PC-3 (cell line): ENCODE measurements at regions not wholly inside any gene's neighbourhood (a gene's known extent, or its start where the extent isn't known, plus 50 kb on each side); places are given as distances from the start of the nearest gene placed in this dataset.

Experiments
- ATAC-seq: fragments of 200-7000 bp; cut with Tn5 transposase; 2 replicates; pipeline ENCODE4 v1.9.1; 2020; ENCODE audit warnings: mild to moderate bottlenecking, moderate library complexity
- BruUV-seq: library from RNA; stranded (reverse); fragments of 400-500 nt; replicated peaks from 2 replicates; lab custom pipeline; 2021; lab: Mats Ljungman, UMichigan
- CTCF ChIA-PET: fragments of 300-600 bp; sonication (Branson Sonifier 250); formaldehyde crosslinking; loops from one replicate; lab custom pipeline; 2022; ENCODE audit warnings: antibody characterized with exemption; lab: Charles Lee
- POLR2A ChIA-PET: fragments of 300-600 bp; sonication (Branson Sonifier 250); formaldehyde crosslinking; loops from one replicate; lab custom pipeline; 2022; ENCODE audit warnings: antibody characterized with exemption; ENCODE audit not compliant: unreplicated experiment; lab: Charles Lee
- DNase-seq: peaks from one replicate; pipeline ENCODE4 v3.0.0-alpha.2; 2015
- H2AFZ ChIP-seq: fragments of 300-600 bp; sonication (generic); 2 replicates; pipeline ENCODE4 v1.6.0; 2016; ENCODE audit warnings: antibody characterized with exemption, low read length
- H3F3A ChIP-seq: fragments of 300-600 bp; sonication (generic); one replicate; pipeline ENCODE4 v1.6.0; 2017; ENCODE audit warnings: antibody characterized with exemption, low read length, control low read depth, mild to moderate bottlenecking; ENCODE audit not compliant: unreplicated experiment
- H3K27ac ChIP-seq: fragments of 300-600 bp; sonication (generic); 2 replicates; pipeline ENCODE4 v1.5.1; 2016; ENCODE audit warnings: mild to moderate bottlenecking, low read length
- H3K27me3 ChIP-seq: fragments of 300-600 bp; sonication (generic); 2 replicates; pipeline ENCODE4 v1.6.1; 2016; ENCODE audit warnings: low read length, mixed read lengths
- H3K36me3 ChIP-seq: fragments of 300-600 bp; sonication (generic); 2 replicates; pipeline ENCODE4 v1.6.1; 2016; ENCODE audit warnings: low read depth, mixed run types, low read length, mixed read lengths
- H3K4me1 ChIP-seq: fragments of 300-600 bp; sonication (generic); 2 replicates; pipeline ENCODE4 v1.5.1; 2016; ENCODE audit warnings: low read length; ENCODE audit not compliant: insufficient read depth
- H3K4me2 ChIP-seq: fragments of 300-600 bp; sonication (generic); 2 replicates; pipeline ENCODE4 v1.6.0; 2016; ENCODE audit warnings: low read length
- H3K4me3 ChIP-seq: fragments of 300-600 bp; sonication (generic); 2 replicates; pipeline ENCODE4 v1.5.1; 2016; ENCODE audit warnings: mild to moderate bottlenecking, low read length, mixed read lengths
- H3K79me2 ChIP-seq: fragments of 300-600 bp; sonication (generic); 2 replicates; pipeline ENCODE4 v1.6.1; 2017; ENCODE audit warnings: low read length, mixed read lengths
- H3K9ac ChIP-seq: fragments of 300-600 bp; sonication (generic); 2 replicates; pipeline ENCODE4 v1.6.0; 2016; ENCODE audit warnings: mild to moderate bottlenecking, low read length
- H3K9me2 ChIP-seq: fragments of 300-600 bp; sonication (generic); replicated peaks from 2 replicates; pipeline ENCODE4 v1.6.1; 2016; ENCODE audit warnings: mixed run types, low read length, mixed read lengths
- H3K9me3 ChIP-seq: fragments of 300-600 bp; sonication (generic); 2 replicates; pipeline ENCODE4 v1.6.1; 2016; ENCODE audit warnings: low read length, mixed read lengths
- H4K20me1 ChIP-seq: fragments of 300-600 bp; sonication (generic); 2 replicates; pipeline ENCODE4 v1.6.1; 2016; ENCODE audit warnings: low read length, mixed read lengths
- CTCF ChIP-seq: fragments of 300-600 bp; sonication (generic); conservative IDR thresholded peaks from 2 replicates; pipeline ENCODE4 v1.5.1; 2017; ENCODE audit warnings: antibody characterized with exemption, low read depth, mild to moderate bottlenecking, low read length
- EZH2 ChIP-seq: fragments of 300-600 bp; sonication (generic); IDR thresholded peaks from one replicate; pipeline ENCODE4 v1.6.1; 2017; ENCODE audit warnings: antibody characterized with exemption, mild to moderate bottlenecking, low read length; ENCODE audit not compliant: unreplicated experiment
- EZH2phosphoT487 ChIP-seq: fragments of 300-600 bp; sonication (generic); IDR thresholded peaks from 2 replicates; pipeline ENCODE4 v1.6.1; 2018; ENCODE audit warnings: mild to moderate bottlenecking, antibody characterized with exemption, low read length, borderline replicate concordance
- intact Hi-C: fragments of 100-400 bp; cut with micrococcal nuclease; formaldehyde crosslinking; loops from 2 replicates; pipeline ENCODE4 v1.9.0; 2023

GRCh38 chr5:96335873-96336272 lies 97.2 kb downstream of the PCSK1 start:
- Histone ChIP-seq H3K27ac (peak overlapping the region; percentile 82), H3F3A (no peaks in the 10 kb centered on the region), H3K9ac (peak overlapping the region; percentile 61), H3K79me2 (no peaks in the 10 kb centered on the region), H3K4me1 (peaks cover 47% of the 10 kb centered on the region), H2AFZ (peak overlapping the region; percentile 56), H3K4me3 (peak overlapping the region; percentile 40; the same call in 1 of the 2 replicates), H3K4me2 (peak overlapping the region; percentile 83), H3K9me3 (no peaks in the 10 kb centered on the region), H3K9me2 (no peaks in the 10 kb centered on the region), H4K20me1 (no peaks in the 10 kb centered on the region), H3K27me3 (no peaks in the 10 kb centered on the region), H3K36me3 (no peaks in the 10 kb centered on the region)
- TF ChIP-seq EZH2phosphoT487 = no peak
- TF ChIP-seq EZH2 = no peak
- no peak for TF ChIP-seq CTCF
- DNase-seq (peak; percentile 64), ATAC-seq (peak; percentile 82)
- intact Hi-C loops = loop anchor here (1.0 to 10.0 kb wide), 9 partner anchors 77 to 555 kb away; no protein-coding TSS in a partner anchor
- ChIA-PET POLR2A (interaction anchor here (0.7 kb wide), 1 partner anchor 109 kb away, joined by 3 read pairs; no protein-coding TSS in a partner anchor), CTCF (interaction anchor here (0.6 to 1.3 kb wide), 4 partner anchors 11 to 520 kb away, joined by 3 to 4 read pairs (median 4); no protein-coding TSS in a partner anchor)
- BruUV-seq = no TSS peak

GRCh38 chr5:96333391-96333790 lies 99.7 kb downstream of the PCSK1 start:
- no peaks in the 10 kb centered on the region for H3K9me3 ChIP-seq
- H3K27ac ChIP-seq = no peak overlapping the region
- H2AFZ ChIP-seq = no peak overlapping the region
- H3K79me2 ChIP-seq = no peaks in the 10 kb centered on the region
- ATAC-seq (no peak), DNase-seq (no peak)
- intact Hi-C loops = loop anchor here (10.0 kb wide), 1 partner anchor 109 kb away; no protein-coding TSS in a partner anchor
- H3K4me3 ChIP-seq = no peak overlapping the region
- BruUV-seq = no TSS peak
- no peaks in the 10 kb centered on the region for H3K27me3 ChIP-seq
- TF ChIP-seq EZH2 = no peak
- no peak for TF ChIP-seq EZH2phosphoT487
- TF ChIP-seq CTCF = no peak
- no peaks in the 10 kb centered on the region for H3F3A ChIP-seq
- ChIA-PET POLR2A (no interaction called here), CTCF (no interaction called here)
- H3K4me2 ChIP-seq = no peak overlapping the region
- H4K20me1 ChIP-seq = no peaks in the 10 kb centered on the region
- H3K9ac ChIP-seq = no peak overlapping the region
- H3K4me1 ChIP-seq = peaks cover 32% of the 10 kb centered on the region
- no peaks in the 10 kb centered on the region for H3K9me2 ChIP-seq
- H3K36me3 ChIP-seq = no peaks in the 10 kb centered on the region

- no peak for ATAC-seq
- Histone ChIP-seq H3K79me2 (no peaks in the 10 kb centered on the region), H3K9me2 (no peaks in the 10 kb centered on the region), H2AFZ (no peak overlapping the region), H3K36me3 (no peaks in the 10 kb centered on the region), H3K27ac (no peak overlapping the region), H3K4me2 (no peak overlapping the region), H3F3A (no peaks in the 10 kb centered on the region), H3K27me3 (no peaks in the 10 kb centered on the region), H3K4me1 (peaks cover 31% of the 10 kb centered on the region), H4K20me1 (no peaks in the 10 kb centered on the region), H3K9me3 (no peaks in the 10 kb centered on the region), H3K4me3 (no peak overlapping the region), H3K9ac (no peak overlapping the region)
- TF ChIP-seq EZH2 (no peak), CTCF (no peak), EZH2phosphoT487 (no peak)
- ChIA-PET CTCF (no interaction called here), POLR2A (no interaction called here)
- intact Hi-C loops = loop anchor here (10.0 kb wide), 1 partner anchor 108 kb away; no protein-coding TSS in a partner anchor
- no TSS peak for BruUV-seq
- no peak for DNase-seq
Measured at GRCh38 chr5:96332535-96333366, 100.3 kb downstream of the PCSK1 start.
